ENCODE measurements at regions not wholly inside any gene's neighbourhood (a gene's known extent, or its start where the extent isn't known, plus 50 kb on each side); places are given as distances from the start of the nearest gene placed in this dataset.

DNA sequence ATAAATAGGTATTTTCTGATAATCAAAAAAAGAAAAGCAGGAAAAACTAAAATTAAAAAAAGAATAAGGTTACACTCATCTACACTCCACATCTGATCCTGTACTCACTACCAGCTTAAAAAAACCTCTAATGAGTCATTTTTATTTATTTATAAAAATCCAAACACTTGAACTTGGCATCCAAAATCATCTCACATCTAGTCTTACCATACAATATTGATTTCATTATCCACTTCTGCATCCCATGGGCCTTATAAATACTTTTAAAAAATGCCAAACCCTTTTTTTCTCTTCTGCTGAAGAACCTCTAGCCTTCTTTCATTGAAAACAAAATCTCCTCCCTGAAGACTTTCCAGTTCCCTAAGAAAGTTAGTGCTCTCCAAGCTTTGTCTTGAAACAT is 109.7 kb downstream of the TMTC3 start:
- DNase-seq, result no peak

DNA sequence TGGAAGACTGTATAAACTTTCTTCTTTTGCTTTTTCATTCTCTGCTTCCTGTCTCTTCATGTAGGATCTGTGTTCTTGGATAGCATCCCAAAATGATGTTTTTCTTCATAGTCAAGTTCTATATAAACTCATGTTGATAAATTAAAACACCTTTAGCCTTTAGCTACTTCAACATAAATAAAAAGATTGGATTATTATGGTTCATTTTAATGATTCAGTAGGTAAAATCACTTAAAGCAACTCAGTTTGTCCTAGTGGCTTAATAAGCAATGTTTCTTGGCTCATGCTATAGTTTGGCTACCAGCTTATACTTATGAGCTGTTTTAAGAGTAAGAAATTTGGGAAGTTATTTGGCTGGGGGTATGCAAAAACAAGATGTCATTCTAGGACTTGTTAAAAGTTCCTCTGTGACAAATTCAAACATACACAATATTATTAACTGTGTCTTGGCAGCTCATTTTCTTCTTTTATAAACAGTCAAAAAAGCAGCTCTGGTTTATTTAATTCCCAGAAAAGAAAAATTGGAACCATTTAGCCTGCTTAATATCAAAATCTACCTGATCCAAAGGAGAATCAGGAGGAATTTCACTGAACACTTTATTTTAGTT is 111.4 kb downstream of the TMTC3 start:
- peak; percentile 42 for DNase-seq

DNA sequence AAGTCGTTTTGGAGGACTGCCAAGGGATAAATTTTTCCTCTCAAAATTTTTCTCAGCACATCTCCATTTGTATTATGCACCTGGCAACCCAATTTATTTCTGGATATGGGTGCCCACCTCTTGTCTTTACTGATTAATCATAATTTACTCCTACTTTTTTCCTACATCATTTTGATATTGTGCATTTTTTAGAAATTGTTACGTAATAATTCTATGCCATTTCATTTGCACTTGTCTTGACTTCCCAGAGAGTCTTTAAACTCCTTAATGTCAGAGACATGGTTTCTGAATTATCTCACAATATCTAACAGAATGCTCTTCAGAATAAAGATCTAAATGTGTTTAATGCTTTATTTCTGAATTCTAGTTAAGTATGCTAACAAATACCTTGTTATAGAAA is 113.1 kb downstream of the TMTC3 start:
- no peak for DNase-seq

DNA sequence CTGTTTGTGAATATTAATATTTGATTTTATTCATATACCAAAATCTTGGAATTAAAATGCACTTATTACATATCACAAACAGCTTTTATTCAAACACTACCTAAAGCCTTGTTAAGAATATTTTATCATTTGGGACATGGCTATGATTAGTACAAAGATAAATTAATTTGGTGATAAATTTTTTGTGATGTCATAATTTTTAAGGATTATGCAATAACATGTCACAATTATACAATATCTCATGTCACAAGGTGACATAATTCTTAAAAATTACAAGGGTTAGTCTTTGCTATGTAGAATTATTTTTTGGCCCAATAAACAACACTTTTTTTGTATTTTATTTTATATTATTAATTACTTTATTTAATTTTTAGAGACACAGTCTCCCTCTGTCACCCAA is 113.7 kb downstream of the TMTC3 start:
- no peak for DNase-seq

DNA sequence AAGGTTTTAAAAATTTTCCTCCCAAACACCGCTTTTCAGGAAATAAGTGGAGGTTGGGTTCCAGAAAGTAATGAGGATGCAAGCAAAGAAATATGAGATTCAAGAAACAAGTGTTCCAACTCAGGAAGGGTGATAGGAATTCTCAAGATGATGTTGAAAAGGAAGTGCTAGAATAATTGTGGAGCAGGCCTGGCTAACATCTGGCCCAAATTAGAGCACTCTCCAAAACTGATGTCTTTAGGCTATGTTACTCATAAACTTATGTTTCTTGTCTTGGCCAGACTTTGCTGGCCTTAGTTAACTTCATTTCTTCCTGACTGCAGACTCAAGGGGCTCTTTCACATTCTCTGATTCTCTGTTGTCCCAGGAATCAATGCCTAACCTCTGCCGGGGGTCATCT is 116.3 kb downstream of the TMTC3 start:
- DNase-seq, result peak; percentile 28

DNA sequence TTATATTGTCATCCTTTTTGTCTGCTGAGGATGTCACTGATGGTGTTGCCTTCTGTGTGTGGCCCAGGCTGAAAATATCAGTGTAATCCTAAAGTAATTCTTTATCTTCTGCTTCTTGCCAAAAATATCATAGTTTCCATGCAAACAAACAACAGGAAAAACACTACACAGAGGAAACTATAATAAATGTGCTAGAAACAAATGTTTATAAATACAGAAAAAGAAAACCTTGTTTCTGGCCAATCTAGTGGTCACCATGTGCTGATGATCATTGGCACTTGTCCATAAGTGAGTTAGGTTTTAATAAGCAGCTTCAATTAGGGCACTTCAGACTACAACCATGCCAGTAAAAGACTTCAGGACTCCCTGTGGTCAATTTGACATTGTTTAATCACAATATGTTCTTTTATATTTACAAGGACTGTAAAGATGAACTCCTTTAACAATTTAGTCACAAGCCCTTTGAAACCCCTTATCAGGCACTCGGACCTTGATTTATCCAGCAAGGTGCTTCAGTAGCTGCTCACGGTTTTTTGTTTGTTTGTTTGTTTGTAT is 124.8 kb downstream of the TMTC3 start:
- DNase-seq, result peak; percentile 12

DNA sequence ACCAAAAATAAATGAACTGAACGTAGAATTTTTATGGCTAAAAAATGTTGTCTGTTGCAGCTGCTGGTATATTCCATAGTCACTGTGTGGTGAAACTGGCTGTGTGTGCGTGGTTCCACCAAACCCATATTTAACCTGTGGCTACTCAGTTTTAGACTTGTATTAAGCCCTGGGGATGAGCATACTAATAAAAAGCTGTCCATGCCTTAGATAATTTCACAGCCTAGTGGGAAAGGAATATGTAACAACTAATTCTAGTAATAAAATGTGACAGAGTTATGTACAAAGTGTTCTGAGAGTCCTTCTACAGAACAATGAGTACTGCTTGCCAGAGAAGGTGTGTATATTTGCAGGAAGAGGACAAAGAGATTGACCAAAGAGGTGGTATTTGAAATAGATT is 125.5 kb downstream of the TMTC3 start:
- DNase-seq, result no peak

DNA sequence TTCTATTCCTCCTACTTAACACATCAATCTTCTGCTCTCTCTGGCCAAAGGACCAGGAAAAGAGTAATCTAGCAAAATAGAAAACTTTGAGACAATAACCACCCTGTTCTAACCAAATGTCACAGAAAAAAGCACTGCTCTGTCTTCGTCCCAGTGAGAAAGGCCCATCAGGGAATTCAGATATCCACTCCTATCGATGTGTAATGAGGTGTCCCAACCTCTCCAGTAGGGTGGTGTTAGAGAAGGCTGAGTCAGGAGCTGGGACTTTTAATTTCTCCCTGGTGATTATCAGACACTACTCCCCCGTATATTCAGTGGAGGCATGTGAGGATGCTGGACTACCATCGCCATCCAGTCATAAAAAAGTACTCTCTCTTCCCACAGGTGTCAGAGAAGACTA is 130.3 kb downstream of the TMTC3 start:
- DNase-seq, result no peak

DNA sequence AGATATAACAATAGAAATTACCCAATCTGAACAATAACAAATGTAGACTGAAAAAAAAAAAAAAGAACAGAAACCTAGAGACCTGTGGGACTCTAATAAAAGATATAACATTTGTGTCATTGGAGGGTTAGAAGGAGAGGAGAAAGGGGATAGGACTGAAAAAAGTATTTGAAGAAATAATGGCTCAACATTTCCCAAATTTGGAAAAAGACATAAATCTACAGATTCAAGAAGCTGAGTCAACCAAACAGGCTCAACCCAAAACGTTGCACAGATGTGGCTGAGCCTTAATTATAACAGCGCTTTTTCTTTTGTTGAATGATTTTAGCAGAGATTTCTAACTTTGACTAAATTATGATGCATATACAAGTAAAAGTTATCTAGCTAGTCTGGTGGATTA is 131.3 kb downstream of the TMTC3 start:
- no peak for DNase-seq

DNA sequence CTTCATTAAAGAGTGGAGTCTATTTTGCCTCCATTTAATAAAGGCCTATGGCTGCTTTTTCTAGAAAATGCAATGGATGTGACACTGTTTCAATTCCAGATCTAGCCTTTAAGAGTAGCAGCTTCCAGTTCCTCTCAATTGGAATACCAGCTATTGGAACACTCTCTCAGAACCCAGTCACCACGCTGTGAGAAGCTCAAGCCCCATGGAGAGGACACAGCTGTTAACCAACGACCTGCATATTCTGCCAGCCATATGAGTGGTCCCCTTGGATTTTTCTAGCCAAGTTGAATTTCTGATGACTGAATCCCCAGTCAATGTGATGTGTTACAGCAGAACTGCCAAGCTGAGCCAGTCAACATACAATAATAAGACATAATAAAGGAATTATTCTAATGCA is 131.8 kb downstream of the TMTC3 start:
- DNase-seq, result no peak

DNA sequence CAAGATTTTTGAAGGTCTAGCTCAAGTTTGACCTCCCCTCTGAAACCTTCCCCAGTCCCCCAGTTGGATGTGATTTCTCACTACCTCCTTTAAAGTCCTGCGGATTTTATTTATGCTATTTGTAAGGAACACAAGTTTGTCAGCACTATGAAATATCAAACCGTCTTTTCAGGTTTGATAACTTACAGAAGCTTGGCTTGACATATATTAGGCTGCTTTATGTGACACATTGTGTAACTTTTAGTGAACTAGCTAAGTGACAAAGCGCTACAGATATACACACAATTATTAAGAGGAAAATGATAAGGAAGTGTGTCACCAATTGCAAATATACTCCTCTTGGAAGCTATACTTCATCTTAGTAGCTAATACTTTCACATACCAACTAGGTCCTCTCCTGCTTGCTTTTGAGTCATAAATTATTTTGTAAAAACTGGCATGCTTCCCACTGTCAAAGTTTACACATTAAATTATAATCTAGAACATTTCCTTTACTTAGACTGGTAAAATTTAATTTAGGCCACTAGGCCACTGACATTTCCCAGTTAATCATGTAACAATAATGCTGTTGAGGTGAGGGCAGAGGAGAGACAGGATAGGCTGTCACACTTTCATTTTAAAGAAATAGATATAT is 149.5 kb downstream of the TMTC3 start:
- DNase-seq, result no peak

DNA sequence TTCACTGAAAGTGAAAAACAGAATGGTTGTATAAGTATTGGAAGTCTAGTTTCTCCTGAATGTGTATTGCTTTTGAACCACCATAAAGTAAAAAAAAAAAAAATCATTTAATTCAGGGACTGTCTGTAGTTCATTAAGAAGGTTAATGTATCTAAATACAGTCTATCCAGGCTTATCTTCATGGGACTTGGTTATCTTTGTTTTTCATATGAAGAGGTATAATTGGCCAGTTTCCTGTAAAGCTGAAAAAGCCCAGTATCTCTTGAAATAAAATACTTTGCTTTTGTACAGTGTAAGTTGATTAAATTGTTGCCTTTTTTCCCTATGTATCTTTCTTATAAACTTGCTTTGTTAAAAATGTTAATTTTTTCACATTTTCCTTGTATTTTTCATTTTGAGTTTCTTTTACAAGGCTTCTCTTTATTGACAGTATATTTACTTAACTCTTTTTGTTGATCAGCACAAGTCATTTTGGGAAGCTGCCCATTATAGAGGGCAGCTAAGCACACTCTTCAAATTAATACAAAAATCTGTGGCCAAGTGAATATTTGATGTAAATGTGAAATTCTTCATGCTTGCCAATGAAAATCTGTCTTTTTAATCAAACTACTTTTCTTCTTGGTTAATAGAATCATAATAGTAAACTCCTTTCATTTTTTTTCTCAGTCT is 156.0 kb downstream of the TMTC3 start:
- no peak for DNase-seq

DNA sequence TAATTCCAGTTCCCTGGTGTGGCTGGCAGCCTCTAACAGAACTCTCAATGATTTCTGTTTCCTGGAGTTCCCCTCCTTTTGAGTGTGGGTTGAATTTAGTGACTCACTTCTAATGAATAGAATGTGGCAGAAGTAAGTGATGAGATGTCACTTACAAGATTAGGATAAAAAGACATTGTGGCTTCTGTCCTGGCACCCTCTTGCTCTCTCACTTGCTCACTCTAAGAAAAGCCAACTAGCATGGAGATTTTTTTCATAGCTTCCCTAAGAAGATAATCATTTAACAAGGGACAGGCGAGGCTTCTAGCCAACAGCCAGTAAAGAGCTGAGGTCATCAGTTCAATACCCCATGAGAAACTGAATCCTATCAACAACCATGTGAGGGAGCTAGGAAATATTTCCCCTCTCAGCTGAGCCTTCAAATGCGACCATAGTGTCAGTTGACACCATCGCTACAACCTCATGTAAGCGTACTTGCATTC is 156.7 kb downstream of the TMTC3 start:
- DNase-seq, result no peak

DNA sequence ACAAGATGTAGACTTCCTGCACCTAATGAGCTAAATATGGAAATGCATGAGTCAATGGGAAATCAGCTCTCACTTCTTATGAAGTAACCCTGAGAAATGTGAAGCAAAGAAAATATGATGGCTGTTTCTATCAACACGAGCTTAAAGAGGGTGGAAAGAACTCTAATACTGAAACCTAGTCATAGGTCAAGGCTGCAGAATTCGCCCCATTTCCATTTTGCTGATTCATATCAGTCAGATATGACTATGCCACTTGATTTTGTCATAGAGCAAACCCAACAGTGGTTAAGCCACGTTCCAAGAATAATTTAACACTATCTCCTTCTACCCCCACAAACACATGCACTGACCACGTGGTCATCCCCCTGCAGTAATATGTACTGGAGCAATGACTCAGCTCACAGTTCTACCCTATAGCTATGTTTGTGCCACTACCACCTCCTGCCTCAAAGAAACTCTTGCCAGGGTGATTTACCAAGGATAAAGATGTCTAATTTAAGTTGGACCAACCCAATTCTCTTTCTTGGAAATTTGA is 157.5 kb downstream of the TMTC3 start:
- no peak for DNase-seq

DNA sequence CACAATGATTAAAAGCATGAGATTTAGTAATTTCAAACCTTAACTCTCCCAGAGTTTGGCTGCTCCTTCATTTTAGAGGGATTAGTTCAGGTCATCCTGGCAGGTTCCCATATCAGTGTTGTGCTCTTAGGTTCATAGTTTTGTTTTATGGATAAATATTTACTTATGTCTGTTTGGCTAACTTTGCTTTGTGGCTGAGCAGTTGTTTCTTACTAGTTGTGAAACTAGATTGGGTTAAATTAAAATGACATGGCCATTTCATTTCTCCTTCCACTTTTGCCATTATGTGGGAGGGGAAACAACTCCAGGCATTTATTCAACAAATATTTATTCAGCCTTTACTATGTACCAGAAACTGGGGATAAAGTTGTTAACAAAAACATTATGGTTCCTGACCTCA is 158.8 kb downstream of the TMTC3 start:
- DNase-seq, result no peak

DNA sequence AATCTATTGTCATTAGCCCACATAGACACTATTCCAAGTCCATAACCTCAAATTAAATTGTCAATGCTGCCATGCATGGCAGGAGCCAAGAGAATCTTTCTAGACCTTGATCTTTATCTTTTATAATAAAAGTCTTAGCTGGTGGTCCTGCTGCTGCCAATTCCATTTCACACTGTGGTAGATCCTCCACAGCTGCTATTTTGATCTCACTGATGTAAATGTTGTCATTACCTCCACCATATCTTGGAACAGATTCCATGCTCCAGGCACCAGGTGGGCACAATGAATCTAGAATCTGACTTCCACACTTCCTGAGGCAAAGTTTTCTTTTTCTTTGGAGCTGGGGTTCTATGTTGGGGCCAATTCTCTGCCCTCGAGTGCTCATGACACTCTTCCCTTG is 161.2 kb downstream of the TMTC3 start:
- no peak for DNase-seq

DNA sequence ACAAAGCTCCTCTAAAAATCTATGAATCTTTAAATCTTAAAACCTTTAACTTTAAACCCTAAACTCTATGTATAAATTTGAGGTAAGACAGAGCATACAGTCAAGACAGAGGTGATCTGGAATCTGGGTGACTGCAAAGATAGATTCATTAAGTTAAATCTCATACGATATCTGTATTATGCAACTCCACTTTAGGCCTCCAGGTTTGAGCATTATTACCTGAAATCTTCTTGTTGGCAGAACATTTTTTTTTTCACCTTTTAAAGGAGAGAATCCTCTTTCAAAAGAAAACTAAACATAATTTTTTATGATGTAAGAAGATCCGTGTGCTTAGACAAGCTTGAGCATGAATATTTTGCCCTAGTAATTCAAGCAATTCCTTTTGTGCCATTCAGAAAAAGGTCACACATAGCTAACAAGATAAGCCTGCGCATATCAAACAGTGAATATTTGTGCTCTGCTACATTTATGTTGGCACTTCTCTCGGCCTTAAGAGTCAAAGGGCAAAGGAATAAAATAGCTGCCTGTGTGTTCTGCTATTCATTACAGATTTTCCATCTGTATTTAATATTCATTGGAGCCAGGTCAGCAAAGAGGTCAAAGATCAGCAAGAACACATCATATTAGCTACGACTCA is 163.3 kb downstream of the TMTC3 start:
- no peak for DNase-seq

DNA sequence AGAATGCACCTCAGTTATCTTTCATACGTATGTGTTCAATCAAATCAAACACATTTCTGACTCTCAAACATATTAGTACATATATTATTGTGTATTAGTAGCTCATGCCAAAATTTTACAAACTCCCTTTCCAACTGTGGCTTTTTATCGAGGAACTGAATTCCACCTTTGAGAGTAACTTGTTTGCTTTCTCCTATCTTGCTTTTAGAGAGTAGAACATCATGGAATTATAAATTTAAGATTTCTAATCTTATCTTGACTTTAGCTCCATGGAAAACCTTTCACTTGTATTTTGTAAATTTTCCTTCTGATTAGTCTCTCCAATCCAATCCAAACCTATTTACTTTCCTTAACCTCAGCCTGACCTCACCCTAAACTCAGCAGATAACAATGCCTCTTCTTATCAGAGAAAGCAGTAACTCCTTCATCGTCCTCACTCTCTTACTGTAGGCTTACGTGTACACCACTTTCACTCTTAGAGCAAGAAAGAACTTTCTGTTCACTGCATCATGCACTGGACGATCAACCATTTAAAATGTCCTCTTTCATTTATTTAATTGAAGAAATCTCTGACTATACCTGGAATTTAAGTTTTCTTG is 164.5 kb downstream of the TMTC3 start:
- no peak for DNase-seq

DNA sequence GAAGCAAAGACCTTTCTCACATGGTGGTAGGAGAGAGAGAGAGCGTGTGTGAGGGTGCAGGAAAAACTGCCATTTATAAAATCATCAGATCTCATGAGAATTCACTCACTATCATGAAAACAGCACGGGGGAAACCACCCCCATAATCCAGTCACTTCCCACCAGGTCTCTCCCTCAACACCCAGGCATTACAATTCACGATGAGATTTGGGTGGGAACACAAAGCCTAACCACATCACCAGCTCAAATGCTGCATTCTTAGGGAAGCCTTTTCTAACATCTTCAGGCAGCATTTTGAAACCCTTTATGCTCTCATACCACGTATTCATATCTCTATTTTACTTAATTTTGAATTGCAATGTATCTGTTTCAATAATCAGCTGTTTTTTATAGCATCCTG is 165.9 kb downstream of the TMTC3 start:
- no peak for DNase-seq

DNA sequence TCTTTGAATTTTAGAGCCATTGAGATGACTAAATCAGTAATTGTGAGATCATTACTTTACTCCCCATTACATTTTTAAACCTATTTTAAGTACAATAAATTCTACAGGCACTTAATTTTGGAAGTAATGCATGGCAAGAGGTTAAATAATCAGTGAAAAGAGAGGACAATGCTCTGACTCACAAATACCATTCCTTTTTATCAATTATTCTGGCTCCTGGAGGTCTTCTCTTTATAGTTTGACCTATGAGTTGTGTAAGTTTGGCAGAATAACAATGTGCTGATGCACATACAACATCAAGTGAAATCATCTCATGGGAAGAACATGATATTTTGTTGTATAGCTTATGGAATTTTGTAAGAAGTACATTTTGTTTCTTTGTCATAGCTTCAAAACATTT is 166.7 kb downstream of the TMTC3 start:
- no peak for DNase-seq

DNA sequence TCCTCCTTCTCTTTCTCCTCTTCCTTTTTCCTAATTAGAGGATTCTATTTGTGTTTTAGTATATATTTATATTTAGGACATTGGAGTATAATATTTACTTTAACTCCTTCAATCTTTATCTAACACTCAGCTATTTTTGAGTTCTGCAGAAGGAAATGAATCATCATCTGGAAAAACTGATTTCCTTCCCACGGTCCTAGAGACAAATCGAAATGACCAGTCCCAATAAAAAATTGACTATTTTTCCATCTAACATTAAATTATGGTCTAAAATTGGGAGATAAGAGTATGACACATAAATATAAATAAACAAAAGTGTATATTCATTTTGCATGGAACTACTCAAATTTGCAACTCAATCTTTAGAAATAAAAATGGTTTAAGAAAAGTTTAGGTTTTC is 167.4 kb downstream of the TMTC3 start:
- no peak for DNase-seq

DNA sequence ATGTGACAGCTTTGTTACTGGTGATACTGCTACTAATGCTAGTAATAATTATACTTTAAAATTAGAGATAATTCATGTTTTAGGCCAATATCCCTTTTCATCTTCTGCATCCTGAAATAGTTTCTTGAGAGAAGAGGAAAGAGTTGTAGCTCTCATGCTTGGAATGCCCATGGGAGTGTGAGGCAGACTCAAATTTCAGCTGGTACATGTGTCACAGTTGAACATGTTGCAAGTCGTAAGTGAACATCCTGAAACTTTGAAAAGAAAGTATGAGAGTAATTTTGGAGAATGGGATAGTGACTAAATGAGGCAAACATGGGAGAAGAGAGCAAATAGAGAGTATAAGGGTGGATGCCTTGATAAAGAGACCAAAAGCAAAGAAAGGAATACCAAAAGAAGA is 168.0 kb downstream of the TMTC3 start:
- DNase-seq, result no peak

DNA sequence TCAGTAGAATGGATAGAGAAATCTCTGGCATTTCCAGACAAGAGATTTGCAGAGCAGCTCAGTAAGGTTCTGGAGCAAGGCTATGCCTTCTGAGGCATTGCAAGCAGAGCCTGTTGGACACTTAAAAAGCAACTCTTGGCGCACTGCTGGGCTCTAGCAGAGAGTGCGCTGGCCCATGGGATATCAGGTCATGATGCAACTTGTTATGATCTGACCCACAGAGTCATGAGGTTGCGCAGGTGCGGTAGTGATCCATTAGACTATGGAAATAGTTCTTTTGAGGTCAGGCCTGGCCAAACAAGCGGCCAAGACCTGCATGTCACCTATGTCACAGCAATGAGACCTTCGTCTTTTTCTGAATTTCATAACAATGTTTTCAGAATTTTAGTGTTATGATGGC is 168.6 kb downstream of the TMTC3 start:
- DNase-seq, result no peak
